DOHH2 (cell line): ENCODE measurements at regions not wholly inside any gene's neighbourhood (a gene's known extent, or its start where the extent isn't known, plus 50 kb on each side); places are given as distances from the start of the nearest gene placed in this dataset.

Source experiments
- H3F3A ChIP-seq: fragments of 200-600 bp; sonication (generic), shearing (Covaris generic); 2 replicates; pipeline ENCODE4 v1.6.0; 2016; ENCODE audit warnings: antibody characterized with exemption, mild to moderate bottlenecking; ENCODE audit not compliant: control insufficient read depth, insufficient read depth
- H3K27ac ChIP-seq: fragments of 200-600 bp; sonication (generic); 2 replicates; pipeline ENCODE4 v1.5.1; 2014; ENCODE audit warnings: low read depth, mild to moderate bottlenecking, low read length, moderate library complexity
- H3K27me3 ChIP-seq: fragments of 200-600 bp; sonication (generic); 2 replicates; pipeline ENCODE4 v1.6.1; 2014; ENCODE audit warnings: mild to moderate bottlenecking, low read length, mixed read lengths; ENCODE audit not compliant: control insufficient read depth
- H3K36me3 ChIP-seq: fragments of 200-600 bp; sonication (generic); 2 replicates; pipeline ENCODE4 v1.6.1; 2014; ENCODE audit warnings: mild to moderate bottlenecking, low read length, moderate library complexity, mixed read lengths; ENCODE audit not compliant: control insufficient read depth
- H3K4me1 ChIP-seq: fragments of 200-600 bp; sonication (generic); 2 replicates; pipeline ENCODE4 v1.6.1; 2014; ENCODE audit warnings: mild to moderate bottlenecking, low read length, mixed read lengths; ENCODE audit not compliant: control insufficient read depth
- H3K4me2 ChIP-seq: fragments of 200-600 bp; sonication (generic); 2 replicates; pipeline ENCODE4 v1.6.0; 2014; ENCODE audit warnings: mild to moderate bottlenecking, low read length, moderate library complexity
- H3K4me3 ChIP-seq: fragments of 200-600 bp; sonication (generic); 2 replicates; pipeline ENCODE4 v1.5.1; 2014; ENCODE audit warnings: mild to moderate bottlenecking, low read length, mixed read lengths
- H3K79me2 ChIP-seq: fragments of 200-600 bp; sonication (generic); 2 replicates; pipeline ENCODE4 v1.6.1; 2014; ENCODE audit warnings: mild to moderate bottlenecking, low read length, mixed read lengths; ENCODE audit not compliant: control insufficient read depth
- H3K9me2 ChIP-seq: fragments of 200-600 bp; sonication (generic); replicated peaks from 2 replicates; pipeline ENCODE4 v1.6.1; 2014; ENCODE audit warnings: mild to moderate bottlenecking, low read length, mixed read lengths; ENCODE audit not compliant: control insufficient read depth
- H3K9me3 ChIP-seq: fragments of 200-600 bp; sonication (generic); 2 replicates; pipeline ENCODE4 v1.6.1; 2014; ENCODE audit warnings: antibody characterized with exemption, low read length, mixed read lengths; ENCODE audit not compliant: control insufficient read depth, insufficient read depth
- H4K20me1 ChIP-seq: fragments of 200-600 bp; sonication (generic); 2 replicates; pipeline ENCODE4 v1.6.0; 2014; ENCODE audit warnings: low read depth, mild to moderate bottlenecking, antibody characterized with exemption, low read length, moderate library complexity; ENCODE audit not compliant: control insufficient read depth, insufficient read depth
- CTCF ChIP-seq: fragments of 200-600 bp; sonication (generic); IDR thresholded peaks from one replicate; pipeline ENCODE4 v1.5.1; 2014; ENCODE audit warnings: antibody characterized with exemption, mild to moderate bottlenecking, low read depth, low read length; ENCODE audit not compliant: poor library complexity, severe bottlenecking
- EZH2phosphoT487 ChIP-seq: fragments of 200-600 bp; sonication (generic); IDR thresholded peaks from 2 replicates; pipeline ENCODE4 v1.6.1; 2017; ENCODE audit warnings: borderline replicate concordance, mild to moderate bottlenecking, antibody characterized with exemption, low read length, moderate library complexity, mixed read lengths

GRCh38 chr4:178471994-178472393, 1029.8 kb upstream of the AGA start:
- Histone ChIP-seq H4K20me1 (no peaks in the 10 kb centered on the region), H3K4me3 (no peak overlapping the region), H3K9me2 (no peaks in the 10 kb centered on the region), H3K9me3 (no peaks in the 10 kb centered on the region), H3K79me2 (no peaks in the 10 kb centered on the region), H3K36me3 (no peaks in the 10 kb centered on the region), H3K27me3 (no peaks in the 10 kb centered on the region), H3K4me1 (no peaks in the 10 kb centered on the region), H3K27ac (no peak overlapping the region), H3F3A (no peaks in the 10 kb centered on the region), H3K4me2 (no peak overlapping the region)
- TF ChIP-seq CTCF: no peak
- TF ChIP-seq EZH2phosphoT487: no peak

- Histone ChIP-seq H3K27ac (no peak overlapping the region), H3K27me3 (no peaks in the 10 kb centered on the region), H3K9me3 (no peaks in the 10 kb centered on the region), H4K20me1 (no peaks in the 10 kb centered on the region), H3K4me2 (no peak overlapping the region), H3K4me3 (no peak overlapping the region), H3K36me3 (no peaks in the 10 kb centered on the region), H3K9me2 (no peaks in the 10 kb centered on the region), H3K4me1 (no peaks in the 10 kb centered on the region), H3F3A (no peaks in the 10 kb centered on the region), H3K79me2 (no peaks in the 10 kb centered on the region)
- TF ChIP-seq CTCF: no peak
- TF ChIP-seq EZH2phosphoT487: no peak
Measured at GRCh38 chr4:178480105-178480504, 1037.9 kb upstream of the AGA start.

- H3K9me3 ChIP-seq: no peaks in the 10 kb centered on the region
- no peaks in the 10 kb centered on the region for H3K36me3 ChIP-seq
- H3K4me2 ChIP-seq: no peak overlapping the region
- no peak overlapping the region for H3K4me3 ChIP-seq
- H3K79me2 ChIP-seq: no peaks in the 10 kb centered on the region
- H3F3A ChIP-seq: no peaks in the 10 kb centered on the region
- TF ChIP-seq CTCF (no peak), EZH2phosphoT487 (no peak)
- H3K9me2 ChIP-seq: no peaks in the 10 kb centered on the region
- H3K27me3 ChIP-seq: no peaks in the 10 kb centered on the region
- H3K4me1 ChIP-seq: no peaks in the 10 kb centered on the region
- no peak overlapping the region for H3K27ac ChIP-seq
- H4K20me1 ChIP-seq: no peaks in the 10 kb centered on the region
Measured at GRCh38 chr4:178480881-178481280, 1038.6 kb upstream of the AGA start.

- Histone ChIP-seq H3K27ac (no peak overlapping the region), H3K4me2 (no peak overlapping the region), H3K9me2 (no peaks in the 10 kb centered on the region), H4K20me1 (no peaks in the 10 kb centered on the region), H3K27me3 (no peaks in the 10 kb centered on the region), H3K36me3 (no peaks in the 10 kb centered on the region), H3K4me3 (no peak overlapping the region), H3K9me3 (no peaks in the 10 kb centered on the region), H3K79me2 (no peaks in the 10 kb centered on the region), H3K4me1 (no peaks in the 10 kb centered on the region), H3F3A (no peaks in the 10 kb centered on the region)
- TF ChIP-seq EZH2phosphoT487: no peak
- no peak for TF ChIP-seq CTCF
Measured at GRCh38 chr4:178481564-178481963, 1039.3 kb upstream of the AGA start.
